ENCODE measurements at regions not wholly inside any gene's neighbourhood (a gene's known extent, or its start where the extent isn't known, plus 50 kb on each side); places are given as distances from the start of the nearest gene placed in this dataset.

DNA sequence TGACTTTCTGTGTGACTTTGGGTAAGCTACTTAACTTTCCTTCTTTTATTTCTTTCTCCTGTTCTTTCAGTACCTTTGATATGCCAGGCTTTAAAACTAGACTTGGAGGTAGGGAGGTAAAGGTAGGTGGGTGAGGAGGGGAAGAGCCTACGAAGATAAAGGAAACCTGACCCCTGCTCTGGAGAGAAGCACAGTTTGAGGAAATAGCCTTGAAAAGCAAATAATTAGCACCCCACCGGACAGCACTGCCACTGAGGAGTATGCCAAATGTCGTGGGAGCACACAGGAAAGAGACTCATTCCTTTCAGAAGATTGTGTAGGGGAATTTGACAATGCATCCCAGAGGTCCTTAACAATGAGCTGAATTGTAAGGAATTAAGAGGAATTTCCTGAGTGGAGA lies 65.2 kb upstream of the SPAG17 start:
- no peak for TF ChIP-seq POLR2A (IDR thresholded peaks at IDR 0.05)
- TF ChIP-seq, protein P1, sequence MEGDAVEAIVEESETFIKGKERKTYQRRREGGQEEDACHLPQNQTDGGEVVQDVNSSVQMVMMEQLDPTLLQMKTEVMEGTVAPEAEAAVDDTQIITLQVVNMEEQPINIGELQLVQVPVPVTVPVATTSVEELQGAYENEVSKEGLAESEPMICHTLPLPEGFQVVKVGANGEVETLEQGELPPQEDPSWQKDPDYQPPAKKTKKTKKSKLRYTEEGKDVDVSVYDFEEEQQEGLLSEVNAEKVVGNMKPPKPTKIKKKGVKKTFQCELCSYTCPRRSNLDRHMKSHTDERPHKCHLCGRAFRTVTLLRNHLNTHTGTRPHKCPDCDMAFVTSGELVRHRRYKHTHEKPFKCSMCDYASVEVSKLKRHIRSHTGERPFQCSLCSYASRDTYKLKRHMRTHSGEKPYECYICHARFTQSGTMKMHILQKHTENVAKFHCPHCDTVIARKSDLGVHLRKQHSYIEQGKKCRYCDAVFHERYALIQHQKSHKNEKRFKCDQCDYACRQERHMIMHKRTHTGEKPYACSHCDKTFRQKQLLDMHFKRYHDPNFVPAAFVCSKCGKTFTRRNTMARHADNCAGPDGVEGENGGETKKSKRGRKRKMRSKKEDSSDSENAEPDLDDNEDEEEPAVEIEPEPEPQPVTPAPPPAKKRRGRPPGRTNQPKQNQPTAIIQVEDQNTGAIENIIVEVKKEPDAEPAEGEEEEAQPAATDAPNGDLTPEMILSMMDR (IDR thresholded peaks at IDR 0.05) = no peak

Data from lower leg skin (tissue), 3 donors.